ENCODE measurements at regions not wholly inside any gene's neighbourhood (a gene's known extent, or its start where the extent isn't known, plus 50 kb on each side); places are given as distances from the start of the nearest gene placed in this dataset.
"Not testable (repeated sequence)": the region's sequence is repeated elsewhere in the genome, so short reads cannot be mapped to it uniquely, and the experiment has no call there.

- DNase-seq (ENCODE audit: low spot score) (no peak), ATAC-seq (no peak)
Observed at GRCh38 chr7:48992816-48993215, 68.5 kb downstream of the CDC14C start.

DNA sequence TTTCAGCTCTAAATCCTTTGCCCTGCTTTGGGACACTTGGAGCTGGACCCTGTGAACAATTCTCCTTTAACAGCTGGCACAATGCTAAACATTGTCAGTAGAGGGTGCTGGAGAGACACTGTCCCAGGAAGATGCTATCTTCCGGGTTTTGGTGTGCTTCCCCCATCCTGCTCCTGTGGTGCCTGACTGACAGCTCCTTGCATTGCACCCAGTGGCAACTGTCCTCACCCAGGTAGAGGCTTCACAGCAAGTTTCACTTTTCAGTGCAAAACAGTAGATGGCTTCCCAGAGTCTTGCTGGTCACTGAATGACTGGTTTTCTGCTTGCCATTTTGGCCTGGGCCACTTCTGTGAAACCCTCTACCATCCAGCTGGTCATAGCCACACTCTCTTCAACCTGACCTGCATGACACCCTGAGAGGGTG is 77.3 kb downstream of the CDC14C start:
- ATAC-seq, result peak; percentile 66

GRCh38 chr7:49010717-49011116 is 86.4 kb downstream of the CDC14C start:
- ATAC-seq (no peak), DNase-seq (ENCODE audit: low spot score) (no peak)

More for the DNA sequence above, 77.3 kb downstream of the CDC14C start:
- no peak for DNase-seq (ENCODE audit: low spot score)

GRCh38 chr7:49014870-49015269 is 90.5 kb downstream of the CDC14C start:
- DNase-seq (ENCODE audit: low spot score) (no peak), ATAC-seq (no peak)

GRCh38 chr7:49020145-49020544 is 95.8 kb downstream of the CDC14C start:
- DNase-seq (ENCODE audit: low spot score), result no peak
- ATAC-seq, result no peak

DNA sequence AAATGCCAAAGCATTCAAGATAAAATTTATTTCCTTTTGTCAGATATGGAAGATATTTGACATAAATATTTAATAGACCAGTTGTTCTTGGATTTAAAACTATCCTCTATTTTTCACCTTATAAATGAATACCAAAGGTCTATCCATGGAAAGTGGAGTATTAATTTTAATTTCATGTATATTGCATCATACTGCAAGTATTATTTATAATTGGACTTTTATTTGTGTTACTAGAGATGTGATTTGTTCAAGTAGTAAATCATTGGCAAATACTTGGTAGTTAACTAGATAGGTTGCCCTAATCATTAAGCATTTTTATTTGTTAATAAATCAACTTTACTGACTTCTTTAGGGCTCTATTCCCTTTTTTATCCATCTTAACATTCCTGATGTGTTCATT is 98.1 kb downstream of the CDC14C start:
- DNase-seq (ENCODE audit: low spot score) (no peak), ATAC-seq (no peak)

DNA sequence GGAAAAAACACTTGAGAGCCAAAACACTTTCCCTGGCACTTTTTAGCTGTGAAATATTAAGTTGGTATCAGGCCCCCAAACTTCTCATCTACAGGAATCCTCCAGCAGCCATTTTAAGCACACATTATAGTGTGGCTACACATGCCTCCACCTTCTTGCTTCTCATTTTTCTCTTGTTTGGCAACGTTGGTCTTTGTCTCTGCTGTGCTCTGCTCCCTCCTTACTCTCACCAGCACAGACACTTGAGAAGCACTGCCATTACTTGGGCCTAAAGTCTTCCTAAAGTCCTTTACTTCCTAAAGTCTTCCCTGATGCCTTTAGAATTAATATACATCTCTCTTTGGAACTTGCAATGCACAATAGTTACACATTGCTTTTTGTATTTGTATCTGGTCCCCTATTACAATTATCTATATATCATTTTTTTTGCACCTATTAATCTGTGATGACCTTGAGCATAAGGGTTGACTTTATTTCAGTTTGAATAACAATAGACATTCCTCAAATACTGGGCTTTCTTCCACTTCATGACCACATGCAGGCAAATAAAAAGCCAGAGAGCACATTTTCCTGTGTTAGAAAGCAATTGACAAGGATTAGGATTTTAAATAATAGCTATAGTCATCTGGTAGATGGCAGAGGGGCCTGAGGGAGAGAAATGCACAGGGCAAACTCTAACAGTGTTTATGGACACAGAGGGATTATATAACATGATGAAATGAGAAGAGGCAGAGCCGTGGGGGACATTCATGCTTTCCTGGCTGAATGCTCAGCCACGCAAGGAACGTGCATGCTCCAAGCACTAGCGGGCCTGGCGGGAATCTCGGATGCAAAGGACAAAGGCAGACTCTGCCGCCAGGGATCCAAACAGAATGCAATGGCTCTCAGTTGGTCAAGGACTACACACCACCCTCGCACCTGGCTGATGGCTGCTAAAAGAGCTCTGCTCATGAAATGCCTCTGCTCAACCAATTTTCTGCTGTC is 99.3 kb downstream of the CDC14C start:
- DNase-seq (ENCODE audit: low spot score), result no peak
- no peak for ATAC-seq

GRCh38 chr7:49030221-49030620 is 105.9 kb downstream of the CDC14C start:
- no peak for ATAC-seq

DNA sequence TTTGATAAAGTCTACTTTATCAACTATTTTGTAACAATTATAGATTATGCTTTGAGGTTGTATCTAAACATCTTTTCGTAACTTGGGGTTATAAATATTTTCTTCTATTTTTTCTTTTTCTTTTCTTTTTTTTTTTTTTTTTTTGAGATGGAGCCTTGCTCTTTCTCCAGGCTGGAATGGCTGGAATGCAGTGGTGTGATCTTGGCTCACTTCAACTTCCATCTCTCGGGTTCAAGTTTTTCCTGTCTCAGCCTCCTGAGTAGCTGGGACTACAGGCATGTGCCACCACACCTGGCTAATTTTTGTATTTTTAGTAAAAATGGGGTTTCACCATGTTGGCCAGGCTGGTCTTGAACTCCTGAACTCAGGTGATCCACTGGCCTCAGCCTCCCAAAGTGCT is 108.8 kb downstream of the CDC14C start:
- DNase-seq (ENCODE audit: low spot score); ATAC-seq: not testable (repeated sequence)

More at GRCh38 chr7:49030221-49030620, 105.9 kb downstream of the CDC14C start:
- no peak for DNase-seq (ENCODE audit: low spot score)

- no peak for ATAC-seq
Observed at GRCh38 chr7:49037346-49038210, 113.2 kb downstream of the CDC14C start.

DNA sequence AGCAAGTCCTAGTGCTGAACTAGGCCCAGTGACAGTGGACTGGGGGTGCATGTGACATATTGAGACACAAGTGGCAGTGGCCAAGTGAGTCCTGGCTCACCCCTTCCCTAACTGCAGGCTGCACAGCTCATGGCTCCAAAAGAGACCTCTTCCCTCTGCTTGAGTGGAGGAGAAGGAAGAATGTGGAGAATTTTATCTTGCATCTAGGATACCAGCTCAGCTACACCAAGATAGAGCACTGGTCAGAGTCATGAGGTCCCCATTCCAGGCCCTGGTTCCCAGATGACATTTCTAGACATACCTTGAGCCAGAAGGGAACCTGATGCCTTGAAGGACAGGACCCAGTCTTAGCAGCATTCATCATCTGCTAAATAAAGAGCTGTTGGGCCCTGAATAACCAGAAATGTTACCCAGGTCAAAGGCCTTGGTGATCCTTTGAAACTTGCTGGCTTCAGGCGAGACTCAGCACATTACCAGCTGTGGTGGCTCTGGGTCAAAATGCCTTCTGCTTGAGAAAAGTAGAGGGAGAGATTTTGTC is 114.5 kb downstream of the CDC14C start:
- ATAC-seq (no peak), DNase-seq (ENCODE audit: low spot score) (no peak)

More at GRCh38 chr7:49037346-49038210, 113.2 kb downstream of the CDC14C start:
- DNase-seq (ENCODE audit: low spot score), result no peak

DNA sequence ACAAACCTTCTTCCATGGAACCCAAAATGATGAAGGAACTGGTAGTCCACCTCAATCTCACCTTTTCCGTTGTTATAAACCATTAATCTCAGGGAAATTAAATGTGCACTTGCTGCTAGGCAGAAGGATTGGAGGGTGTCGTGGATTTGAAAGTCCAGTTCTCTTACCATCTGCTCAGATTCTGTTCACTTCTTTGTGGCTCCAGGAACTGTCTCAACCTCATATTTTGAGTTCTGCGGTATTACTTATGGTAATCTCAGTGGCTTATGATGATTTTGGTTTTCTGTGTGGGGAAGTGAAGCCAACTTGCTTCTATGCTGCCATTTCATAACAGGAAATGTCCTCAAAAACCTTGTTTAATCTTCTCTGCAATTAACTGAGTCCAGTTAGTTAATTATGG is 136.4 kb downstream of the CDC14C start:
- ATAC-seq, result no peak
- DNase-seq (ENCODE audit: low spot score), result no peak

- DNase-seq (ENCODE audit: low spot score), result no peak
- no peak for ATAC-seq
Observed at GRCh38 chr7:49074538-49074937, 150.2 kb downstream of the CDC14C start.

DNA sequence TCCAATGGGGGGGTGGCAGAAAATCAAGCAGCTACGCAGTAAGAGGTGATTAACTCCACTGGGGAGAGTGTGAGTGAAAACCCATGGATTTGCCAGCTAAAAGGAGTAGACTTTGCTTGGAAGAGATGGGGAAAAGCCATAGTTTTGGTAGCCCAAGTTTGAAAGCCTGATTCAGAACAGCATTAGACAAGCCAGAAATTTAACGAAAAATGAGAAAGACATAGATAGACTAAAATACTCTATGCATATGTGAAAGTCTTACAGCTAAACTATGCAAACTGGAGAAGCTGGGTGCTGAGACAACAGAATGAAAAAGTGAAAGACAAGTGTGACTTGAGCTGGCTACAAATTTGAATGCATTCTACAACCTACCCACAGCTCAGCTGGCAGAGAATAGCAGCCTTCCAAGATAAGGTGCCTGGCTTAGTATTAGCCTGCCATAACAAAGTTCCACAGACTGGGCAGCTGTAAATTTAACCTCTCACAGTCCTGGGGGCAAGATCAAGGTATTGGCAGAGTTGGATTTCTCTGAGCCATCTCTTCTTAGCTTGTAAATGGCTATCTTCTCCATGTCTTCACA is 156.6 kb downstream of the CDC14C start:
- no peak for ATAC-seq
- DNase-seq (ENCODE audit: low spot score), result no peak

DNA sequence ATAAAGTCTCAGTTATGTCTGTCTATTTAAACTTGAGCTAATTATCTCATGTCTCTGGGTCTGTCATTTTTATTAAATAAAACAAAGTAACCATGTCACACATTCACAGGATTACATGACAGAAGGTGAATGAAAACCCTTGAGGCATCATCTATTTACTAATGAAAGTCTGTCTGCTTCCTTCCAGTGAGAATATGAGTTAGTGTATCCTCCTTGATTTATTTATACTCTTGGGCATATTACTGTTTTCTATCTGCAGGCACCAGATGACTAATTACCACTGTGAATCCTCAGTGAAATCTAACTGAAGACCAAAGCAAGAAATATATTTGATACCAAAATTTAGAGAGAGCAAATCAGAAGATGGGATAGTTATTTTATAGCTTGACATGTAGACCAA is 163.7 kb downstream of the CDC14C start:
- ATAC-seq, result no peak
- DNase-seq (ENCODE audit: low spot score), result no peak

- DNase-seq (ENCODE audit: low spot score), result no peak
- no peak for ATAC-seq
Observed at GRCh38 chr7:49089717-49090116, 165.4 kb downstream of the CDC14C start.

DNA sequence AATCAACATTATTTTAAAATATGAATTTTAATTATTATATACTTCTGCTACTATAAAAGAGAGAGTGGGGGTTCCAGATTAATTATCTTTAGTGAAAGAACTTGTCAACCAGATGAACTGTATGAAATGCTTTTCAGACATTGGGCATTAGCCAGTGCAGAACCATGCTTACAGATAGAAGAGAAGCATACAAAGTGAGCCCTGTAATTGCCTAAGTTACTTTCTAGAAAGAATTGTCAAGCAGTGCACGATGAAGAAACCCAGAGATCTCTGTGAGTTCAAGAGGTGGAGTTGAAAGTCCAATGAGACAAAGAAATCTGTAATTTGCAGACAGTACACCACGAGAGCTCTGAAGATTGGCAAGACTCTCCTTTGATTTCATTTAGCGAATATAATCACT is 166.7 kb downstream of the CDC14C start:
- ATAC-seq (no peak), DNase-seq (ENCODE audit: low spot score) (no peak)

DNA sequence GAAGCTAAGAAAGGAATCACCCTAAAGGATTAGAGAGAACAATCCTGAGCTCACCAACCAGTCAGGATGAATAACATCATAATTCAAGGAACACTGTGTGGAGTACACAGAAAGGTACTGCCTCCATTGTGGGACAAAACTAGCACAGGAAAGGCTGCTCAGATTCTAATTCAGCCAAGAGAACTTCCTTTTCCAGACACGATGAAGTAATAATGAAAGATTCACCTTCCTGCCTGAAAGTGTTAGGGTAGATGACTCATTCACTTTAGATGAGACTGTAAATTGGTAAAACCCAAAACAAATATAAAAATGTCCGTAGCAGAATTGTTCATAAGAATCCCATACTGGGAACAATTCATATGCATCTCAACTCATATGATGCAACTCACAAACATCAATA is 167.2 kb downstream of the CDC14C start:
- ATAC-seq (no peak), DNase-seq (ENCODE audit: low spot score) (no peak)

GRCh38 chr7:49093218-49093617 is 168.9 kb downstream of the CDC14C start:
- DNase-seq (ENCODE audit: low spot score) (no peak), ATAC-seq (no peak)

DNA sequence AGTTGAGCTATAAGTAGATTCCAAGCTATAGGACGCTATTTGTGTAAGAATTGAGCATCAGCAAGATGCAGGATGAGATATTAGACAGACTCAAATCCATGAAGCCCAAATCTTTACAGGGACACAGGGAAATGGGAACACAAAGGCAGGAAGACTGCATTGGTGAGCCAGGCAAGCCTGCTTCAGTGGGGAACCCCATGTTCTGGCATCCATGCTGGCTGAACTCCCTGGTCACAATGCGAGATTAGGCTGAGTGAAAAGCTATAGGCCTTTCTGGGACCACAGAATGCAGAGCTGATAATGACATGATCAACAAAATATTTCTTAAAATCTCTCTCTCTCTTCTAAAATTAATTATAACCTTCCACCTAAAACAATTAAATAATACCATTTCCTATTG is 170.5 kb downstream of the CDC14C start:
- no peak for ATAC-seq

More for the DNA sequence above, 170.5 kb downstream of the CDC14C start:
- no peak for DNase-seq (ENCODE audit: low spot score)

Data from left lobe of liver (tissue), 2 donors.